Activated naive CD4-positive, alpha-beta T cell (primary cell): ENCODE measurements at regions not wholly inside any gene's neighbourhood (a gene's known extent, or its start where the extent isn't known, plus 50 kb on each side); places are given as distances from the start of the nearest gene placed in this dataset.

Experiments
- DNase-seq, 4 experiments: peaks; one replicate each; lab custom pipeline; 2025; lab: John Stamatoyannopoulos, UW

DNA sequence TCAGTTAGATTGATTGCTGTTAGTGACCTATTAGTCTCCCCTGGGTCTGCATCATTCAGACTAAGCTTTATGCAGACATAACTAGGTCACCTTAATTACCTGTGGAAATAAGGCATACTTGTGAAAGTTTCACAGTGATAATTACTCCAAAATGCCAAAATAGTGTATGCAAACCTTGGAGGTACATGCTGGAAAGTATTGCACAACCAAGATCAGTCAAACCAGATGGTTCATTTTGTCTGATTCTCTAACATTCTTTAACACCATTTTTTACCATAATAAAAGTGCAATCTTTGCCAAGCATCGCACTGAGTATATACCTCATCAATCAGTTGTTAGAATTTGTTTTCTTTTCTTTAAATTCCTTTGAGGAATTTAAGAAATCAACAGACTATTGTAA, 186.3 kb upstream of the TMEFF2 start:
- DNase-seq, result no peak

DNA sequence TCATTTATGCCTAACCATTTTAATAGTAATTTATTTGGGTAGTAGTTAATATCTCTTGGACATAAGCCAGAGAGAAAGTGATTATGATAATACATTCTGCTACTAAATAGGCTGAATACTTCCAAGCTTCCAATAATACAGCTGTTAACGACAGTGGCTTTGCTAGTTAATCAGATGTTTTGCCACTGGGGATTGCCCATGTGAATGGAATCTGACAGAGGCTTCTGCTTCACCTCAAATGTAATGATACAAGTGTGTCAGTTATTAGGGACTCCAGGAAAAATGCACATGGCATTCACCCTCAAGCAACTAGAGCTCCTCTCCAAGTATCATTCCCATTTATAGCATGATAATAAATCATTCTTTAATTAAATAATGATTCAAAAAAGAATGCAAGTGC, 185.0 kb upstream of the TMEFF2 start:
- no peak for DNase-seq

- DNase-seq, result no peak
Observed at GRCh38 chr2:192377173-192377572, 182.4 kb upstream of the TMEFF2 start.

- no peak for DNase-seq
Observed at GRCh38 chr2:192373754-192374153, 179.0 kb upstream of the TMEFF2 start.

DNA sequence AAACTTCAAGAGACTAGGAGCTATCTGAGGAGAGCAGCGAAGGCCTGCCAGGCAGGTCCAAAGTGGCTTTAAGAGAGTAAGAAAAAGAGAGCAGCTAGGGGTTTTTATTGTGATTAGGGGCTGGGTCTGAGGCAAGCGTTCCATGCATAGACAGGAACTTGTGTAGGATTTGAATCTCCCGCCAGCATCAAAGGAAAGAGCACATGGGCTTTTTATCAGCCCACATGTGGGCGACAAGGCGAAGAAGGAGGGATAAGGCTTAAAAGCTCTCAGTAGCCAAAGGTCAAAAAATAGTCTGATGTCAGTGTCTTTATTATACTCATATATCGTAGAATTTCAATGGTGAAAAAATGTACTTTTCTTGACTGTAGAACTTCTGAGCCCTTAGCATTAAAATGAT, 178.5 kb upstream of the TMEFF2 start:
- DNase-seq, result no peak

- DNase-seq, result no peak
Observed at GRCh38 chr2:192369969-192370368, 175.2 kb upstream of the TMEFF2 start.

GRCh38 chr2:192357217-192357616, 162.5 kb upstream of the TMEFF2 start:
- no peak for DNase-seq

DNA sequence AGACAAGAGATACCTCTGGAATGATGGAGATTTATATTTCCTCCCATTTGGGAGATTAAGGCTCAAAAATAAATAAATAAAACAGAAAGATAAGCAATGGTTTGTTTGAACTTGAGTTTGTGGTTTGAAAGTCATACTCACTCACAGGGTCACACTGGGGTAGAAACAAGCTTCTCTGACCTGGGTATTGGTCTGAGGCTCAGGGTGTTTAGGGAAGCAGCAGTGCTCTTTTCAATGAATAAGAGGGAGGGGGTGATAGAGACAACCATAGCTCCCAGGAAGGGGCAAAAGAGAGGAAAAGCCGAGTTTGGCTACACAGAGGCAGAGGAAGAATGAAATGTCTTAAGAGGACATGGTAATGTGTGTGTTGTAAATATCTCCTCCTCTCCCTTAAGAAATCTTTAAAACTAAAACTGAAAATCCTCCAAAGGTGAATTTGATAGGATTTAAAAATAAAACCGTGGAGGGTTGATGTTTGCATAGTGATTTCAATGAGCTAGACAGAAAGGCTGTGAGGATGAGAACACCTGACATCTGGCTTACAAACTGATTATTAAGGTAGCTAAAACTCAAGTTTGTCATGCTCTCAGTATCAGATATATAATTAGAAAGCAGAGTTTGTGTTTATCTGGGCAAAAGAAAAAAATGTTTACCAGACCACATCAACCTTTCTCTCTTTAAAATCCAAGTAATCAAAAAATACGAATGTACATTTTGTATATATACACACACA, 159.9 kb upstream of the TMEFF2 start:
- DNase-seq, result no peak

DNA sequence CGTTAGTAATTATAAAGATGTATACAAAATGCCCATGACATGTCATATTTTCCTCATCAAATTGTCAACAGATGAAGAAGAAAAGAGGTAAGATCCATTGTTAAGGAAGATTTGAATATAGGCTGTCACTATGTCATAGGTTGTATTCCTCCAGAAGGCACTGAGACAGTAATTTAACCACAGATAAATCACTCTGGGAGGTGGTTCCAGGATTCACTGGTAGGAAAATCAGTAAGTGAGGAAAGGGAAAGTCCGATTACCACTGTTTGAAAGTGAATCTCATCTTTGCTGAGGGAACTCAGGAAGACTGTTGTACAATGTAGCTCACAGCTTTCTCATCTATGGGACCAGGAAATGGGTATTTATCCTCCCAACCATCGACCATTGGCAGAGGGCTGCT, 152.8 kb upstream of the TMEFF2 start:
- no peak for DNase-seq

GRCh38 chr2:192345287-192345686, 150.6 kb upstream of the TMEFF2 start:
- DNase-seq, result no peak

DNA sequence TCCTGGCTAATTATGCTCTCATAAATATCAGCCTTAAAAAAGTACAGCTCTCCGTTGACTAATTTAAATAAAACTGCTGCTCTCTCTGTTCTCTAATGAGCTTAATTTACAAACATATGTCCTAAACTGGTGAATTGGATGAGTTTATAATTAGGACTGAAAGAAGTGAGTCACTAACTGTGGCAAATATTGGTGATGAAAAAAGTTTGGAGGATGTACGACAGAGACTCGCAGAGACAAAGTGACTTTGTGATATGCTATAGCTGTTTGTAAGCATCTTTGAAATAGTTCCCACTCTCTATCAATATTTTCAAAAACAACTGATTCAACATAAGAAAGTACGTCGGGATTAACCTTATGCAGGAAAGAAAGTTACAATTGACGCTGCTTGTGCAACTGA, 138.9 kb upstream of the TMEFF2 start:
- no peak for DNase-seq

GRCh38 chr2:192328297-192328696, 133.6 kb upstream of the TMEFF2 start:
- DNase-seq, result no peak

DNA sequence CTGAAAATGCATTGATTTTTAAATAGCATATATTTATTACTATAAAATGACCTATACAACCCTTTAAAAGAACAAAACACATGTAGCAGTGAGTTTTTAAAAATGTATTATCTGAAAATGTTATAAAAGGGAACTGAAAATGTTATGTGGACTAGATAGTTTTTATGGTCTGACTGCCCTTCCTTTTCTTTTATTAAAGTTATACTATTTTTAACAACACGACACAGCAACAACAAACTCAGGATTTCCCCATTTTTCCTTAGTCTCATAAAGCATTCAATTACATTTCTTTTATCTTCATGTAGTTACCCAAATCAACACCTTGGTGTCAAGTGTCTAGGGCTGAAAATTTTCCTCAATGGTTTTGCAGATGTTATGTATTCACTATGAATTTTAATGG, 132.8 kb upstream of the TMEFF2 start:
- DNase-seq, result no peak

DNA sequence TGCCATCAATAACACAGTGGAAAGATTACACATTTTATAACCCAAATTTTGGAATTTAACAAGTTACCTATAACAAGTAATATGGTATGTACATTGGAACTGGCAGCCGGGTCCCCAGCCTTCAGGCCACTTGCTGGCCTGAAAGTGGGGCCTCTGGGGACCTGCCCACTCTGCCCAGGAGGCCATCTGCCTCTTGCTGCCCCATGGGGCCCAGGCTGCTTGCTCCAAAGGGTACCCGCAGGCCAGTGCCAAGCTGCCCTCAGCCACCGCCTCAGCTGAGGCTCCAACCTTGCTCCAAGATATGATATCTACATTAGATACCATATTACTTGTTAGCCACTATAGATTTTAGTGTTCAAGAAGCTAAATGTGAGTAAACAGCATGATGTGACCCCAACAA, 120.8 kb upstream of the TMEFF2 start:
- DNase-seq, result no peak

- no peak for DNase-seq
Observed at GRCh38 chr2:192314800-192315481, 120.2 kb upstream of the TMEFF2 start.

- DNase-seq, result no peak
Observed at GRCh38 chr2:192313773-192314172, 119.0 kb upstream of the TMEFF2 start.

- DNase-seq, result no peak
Observed at GRCh38 chr2:192311701-192312460, 117.1 kb upstream of the TMEFF2 start.

DNA sequence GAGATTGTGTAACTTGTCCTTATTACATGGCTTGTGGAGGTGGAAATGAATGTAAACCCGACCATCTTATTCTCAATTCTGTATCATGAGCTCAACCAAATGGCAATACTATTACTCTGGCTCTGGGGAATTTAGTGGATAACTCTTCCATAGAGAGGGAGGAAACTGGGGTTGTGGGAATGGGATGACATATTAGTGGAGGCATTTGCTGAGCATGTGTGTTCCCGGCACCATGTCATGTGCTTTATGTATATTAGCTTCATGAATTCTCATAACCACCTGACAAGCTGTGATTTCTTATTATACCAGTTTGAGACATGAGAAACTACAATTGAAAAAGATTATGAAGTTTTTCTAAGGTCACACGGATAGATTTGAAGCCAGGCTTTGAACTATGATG, 112.8 kb upstream of the TMEFF2 start:
- no peak for DNase-seq

- DNase-seq, result no peak
Observed at GRCh38 chr2:192298664-192299063, 103.9 kb upstream of the TMEFF2 start.

DNA sequence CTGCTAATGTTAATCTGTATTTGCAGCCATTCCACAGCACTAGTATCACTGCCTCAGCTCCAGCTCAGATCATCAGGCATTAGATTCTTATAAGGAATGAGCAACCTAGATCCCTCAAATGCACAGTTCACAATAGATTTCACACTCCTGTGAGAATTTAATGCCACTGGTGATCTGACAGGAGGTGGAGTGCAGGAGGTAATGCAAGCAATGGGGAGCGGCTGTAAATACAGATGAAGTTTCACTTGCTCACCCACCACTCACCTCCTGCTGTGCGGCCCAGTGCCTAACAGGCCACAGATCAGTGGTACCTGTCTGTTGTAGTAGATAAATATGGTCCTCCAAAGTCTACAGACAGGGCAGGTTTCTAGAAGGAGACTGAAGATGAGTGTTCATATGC, 97.7 kb upstream of the TMEFF2 start:
- DNase-seq, result no peak

GRCh38 chr2:192288295-192288694, 93.6 kb upstream of the TMEFF2 start:
- DNase-seq, result no peak

GRCh38 chr2:192286093-192286701, 91.5 kb upstream of the TMEFF2 start:
- DNase-seq, result no peak

GRCh38 chr2:192283450-192283849, 88.7 kb upstream of the TMEFF2 start:
- no peak for DNase-seq
